Ascending aorta (tissue), 2 donors: ENCODE measurements at regions not wholly inside any gene's neighbourhood (a gene's known extent, or its start where the extent isn't known, plus 50 kb on each side); places are given as distances from the start of the nearest gene placed in this dataset.

Source experiments
- DNase-seq, 2 donors: peaks; one replicate each; pipeline ENCODE4 v3.0.0-alpha.2; 2019; ENCODE audit warnings: low spot score in 2 of 2
- H3K27ac ChIP-seq, 2 donors: fragments of 200-600 bp; sonication (generic); one replicate each; pipeline ENCODE4 v1.5.1; 2016 to 2017; ENCODE audit warnings: mild to moderate bottlenecking in 1 of 2
- H3K27me3 ChIP-seq: fragments of 200-600 bp; sonication (generic); one replicate; pipeline ENCODE4 v1.5.1; 2017
- H3K36me3 ChIP-seq, 2 donors: fragments of 200-600 bp; sonication (generic); one replicate each; pipeline ENCODE4 v1.5.1; 2016
- H3K4me1 ChIP-seq, 2 donors: fragments of 200-600 bp; sonication (generic); one replicate each; pipeline ENCODE4 v1.5.1; 2016 to 2017; ENCODE audit warnings: mild to moderate bottlenecking in 1 of 2
- H3K4me3 ChIP-seq, 2 donors: fragments of 200-600 bp; sonication (generic); one replicate each; pipeline ENCODE4 v1.5.1; 2016 to 2017; ENCODE audit warnings: mild to moderate bottlenecking in 1 of 2
- H3K9me3 ChIP-seq, 2 donors: fragments of 200-600 bp; sonication (generic); one replicate each; pipeline ENCODE4 v1.5.1; 2016
- intact Hi-C: fragments of 100-400 bp; cut with DNase I; formaldehyde crosslinking; loops from one replicate; pipeline ENCODE4 v1.15.1; 2023
- TF ChIP-seq, protein P1 (sequence below), 3 experiments: fragments of 200-600 bp in 2 of 3; fragments of 450-650 bp in 1 of 3; sonication (generic) in 2 of 3; IDR thresholded peaks; one replicate each; pipeline ENCODE4 v1.5.1; 2016 to 2019; ENCODE audit warnings: antibody characterized with exemption in 3 of 3, mild to moderate bottlenecking in 1 of 3, moderate library complexity in 1 of 3

DNA sequence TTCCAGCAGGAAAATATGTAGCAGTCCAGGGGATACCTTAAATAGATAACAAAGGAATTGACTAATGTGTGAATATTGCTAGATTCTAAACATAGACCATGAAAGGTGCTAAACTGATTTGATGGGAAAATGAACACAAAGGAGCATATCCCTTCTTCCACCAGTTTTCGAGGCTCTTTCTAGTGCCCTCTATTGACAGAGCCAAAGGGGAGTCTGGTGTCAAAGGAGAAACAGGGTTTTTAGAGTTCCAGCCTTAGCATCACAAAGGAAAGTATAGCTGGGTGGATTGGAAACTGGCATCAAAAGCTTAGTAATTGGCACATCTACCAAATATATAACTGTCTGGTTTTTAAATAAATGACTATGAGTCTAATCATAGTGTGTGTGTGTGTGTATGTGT is 636.8 kb downstream of the ETV1 start:
- no peaks in the 10 kb centered on the region for H3K27me3 ChIP-seq
- H3K4me3 ChIP-seq, result no peak overlapping the region
- H3K4me1 ChIP-seq, result no peaks in the 10 kb centered on the region
- no peak for DNase-seq
- no peaks in the 10 kb centered on the region for H3K36me3 ChIP-seq
- no peak overlapping the region for H3K27ac ChIP-seq
- intact Hi-C loops, result no loop called here
- TF ChIP-seq, protein P1, sequence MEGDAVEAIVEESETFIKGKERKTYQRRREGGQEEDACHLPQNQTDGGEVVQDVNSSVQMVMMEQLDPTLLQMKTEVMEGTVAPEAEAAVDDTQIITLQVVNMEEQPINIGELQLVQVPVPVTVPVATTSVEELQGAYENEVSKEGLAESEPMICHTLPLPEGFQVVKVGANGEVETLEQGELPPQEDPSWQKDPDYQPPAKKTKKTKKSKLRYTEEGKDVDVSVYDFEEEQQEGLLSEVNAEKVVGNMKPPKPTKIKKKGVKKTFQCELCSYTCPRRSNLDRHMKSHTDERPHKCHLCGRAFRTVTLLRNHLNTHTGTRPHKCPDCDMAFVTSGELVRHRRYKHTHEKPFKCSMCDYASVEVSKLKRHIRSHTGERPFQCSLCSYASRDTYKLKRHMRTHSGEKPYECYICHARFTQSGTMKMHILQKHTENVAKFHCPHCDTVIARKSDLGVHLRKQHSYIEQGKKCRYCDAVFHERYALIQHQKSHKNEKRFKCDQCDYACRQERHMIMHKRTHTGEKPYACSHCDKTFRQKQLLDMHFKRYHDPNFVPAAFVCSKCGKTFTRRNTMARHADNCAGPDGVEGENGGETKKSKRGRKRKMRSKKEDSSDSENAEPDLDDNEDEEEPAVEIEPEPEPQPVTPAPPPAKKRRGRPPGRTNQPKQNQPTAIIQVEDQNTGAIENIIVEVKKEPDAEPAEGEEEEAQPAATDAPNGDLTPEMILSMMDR (IDR thresholded peaks at IDR 0.05), result no peak
- H3K9me3 ChIP-seq, result no peaks in the 10 kb centered on the region

DNA sequence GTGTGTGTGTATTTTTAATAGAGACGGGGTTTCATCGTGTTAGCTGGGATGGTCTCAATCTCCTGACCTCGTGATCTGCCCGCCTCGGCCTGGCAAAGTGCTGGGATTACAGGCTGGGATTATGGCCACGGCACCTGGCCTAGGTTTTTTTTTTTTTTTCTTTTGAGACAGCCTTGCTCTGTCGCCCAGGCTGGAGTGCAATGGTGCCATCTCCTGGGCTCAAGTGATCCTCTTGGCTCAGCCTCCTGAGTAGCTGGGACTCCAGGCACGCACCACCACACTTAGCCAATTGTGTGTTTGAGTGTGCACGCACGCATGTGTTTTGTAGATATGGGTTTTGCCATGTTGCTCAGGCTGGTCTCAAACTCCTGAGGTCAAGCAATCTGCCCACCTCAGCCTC is 629.8 kb downstream of the ETV1 start:
- no peak for DNase-seq
- Histone ChIP-seq H3K4me1 (no peaks in the 10 kb centered on the region), H3K4me3 (no peak overlapping the region), H3K9me3 (no peaks in the 10 kb centered on the region), H3K36me3 (no peaks in the 10 kb centered on the region), H3K27me3 (no peaks in the 10 kb centered on the region), H3K27ac (no peak overlapping the region)
- intact Hi-C loops, result no loop called here
- TF ChIP-seq, protein P1 (IDR thresholded peaks at IDR 0.05), result no peak

DNA sequence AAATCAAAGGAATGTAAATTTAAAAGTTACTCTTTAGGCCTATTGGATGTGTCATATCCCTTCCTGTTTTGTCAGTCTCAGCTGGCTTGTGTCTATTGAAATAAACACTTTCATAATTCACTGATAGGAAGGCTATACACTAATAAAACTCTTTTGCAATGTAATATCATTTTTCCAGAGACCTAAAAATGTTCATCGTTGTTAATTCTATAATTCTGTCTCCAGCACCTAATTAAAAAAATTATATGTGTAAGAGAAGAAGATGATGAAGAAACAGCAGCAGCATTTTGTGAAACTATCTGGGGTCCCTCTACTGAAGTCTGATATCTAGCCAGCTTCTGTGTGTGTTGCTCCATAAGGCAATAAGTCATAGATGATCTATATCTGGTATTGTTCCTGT is 602.7 kb downstream of the ETV1 start:
- no peaks in the 10 kb centered on the region for H3K27me3 ChIP-seq
- H3K9me3 ChIP-seq, result no peaks in the 10 kb centered on the region
- H3K27ac ChIP-seq, result no peak overlapping the region
- no peak overlapping the region for H3K4me3 ChIP-seq
- no peaks in the 10 kb centered on the region for H3K36me3 ChIP-seq
- intact Hi-C loops, result no loop called here
- TF ChIP-seq, protein P1 (IDR thresholded peaks at IDR 0.05), result no peak
- DNase-seq, result no peak
- no peaks in the 10 kb centered on the region for H3K4me1 ChIP-seq

DNA sequence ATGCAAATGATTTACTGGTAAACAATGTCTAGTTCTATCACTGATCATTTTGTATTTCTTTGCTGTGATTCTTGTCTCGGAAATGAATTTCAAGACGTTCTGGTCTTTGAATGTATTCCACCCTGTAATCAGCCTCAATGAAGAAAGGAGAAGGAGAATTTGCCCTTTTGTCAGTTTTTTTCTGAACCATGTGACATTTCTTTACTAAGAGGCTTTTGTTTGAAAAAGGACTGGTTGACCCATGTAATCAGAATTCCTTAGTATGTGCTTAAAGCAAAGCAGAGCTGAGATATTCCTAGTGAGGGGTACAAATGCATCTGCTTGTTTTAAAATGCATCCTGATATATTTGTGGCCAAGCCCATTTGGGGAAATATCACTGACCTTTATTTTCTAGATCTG is 581.6 kb downstream of the ETV1 start:
- intact Hi-C loops, result no loop called here
- H3K4me3 ChIP-seq, result no peak overlapping the region
- H3K36me3 ChIP-seq, result no peaks in the 10 kb centered on the region
- H3K27me3 ChIP-seq, result no peaks in the 10 kb centered on the region
- no peak overlapping the region for H3K27ac ChIP-seq
- no peak for DNase-seq
- H3K9me3 ChIP-seq, result no peaks in the 10 kb centered on the region
- TF ChIP-seq, protein P1 (IDR thresholded peaks at IDR 0.05), result no peak
- H3K4me1 ChIP-seq, result no peaks in the 10 kb centered on the region

DNA sequence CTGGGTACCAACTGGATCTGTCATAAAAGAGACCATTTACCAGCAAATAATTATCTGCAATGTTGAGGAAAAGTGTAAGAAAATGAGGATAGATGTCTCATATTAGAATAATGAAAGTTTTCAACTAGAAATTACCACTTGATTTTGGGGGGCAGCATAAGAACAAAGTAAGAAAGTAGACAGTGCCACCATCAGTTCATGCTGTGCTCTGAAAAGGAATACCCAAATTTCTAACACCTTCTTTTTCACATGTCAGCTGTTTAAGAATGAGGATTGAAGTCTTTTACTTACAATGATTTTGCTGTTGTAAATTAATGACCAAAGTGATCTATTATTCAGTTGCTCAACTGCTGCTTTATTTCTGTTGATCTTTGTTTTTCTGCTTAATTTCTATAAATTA is 578.3 kb downstream of the ETV1 start:
- TF ChIP-seq, protein P1 (IDR thresholded peaks at IDR 0.05), result no peak
- intact Hi-C loops, result no loop called here
- Histone ChIP-seq H3K4me1 (no peaks in the 10 kb centered on the region), H3K36me3 (no peaks in the 10 kb centered on the region), H3K27ac (no peak overlapping the region), H3K27me3 (no peaks in the 10 kb centered on the region), H3K9me3 (no peaks in the 10 kb centered on the region), H3K4me3 (no peak overlapping the region)
- DNase-seq, result no peak

DNA sequence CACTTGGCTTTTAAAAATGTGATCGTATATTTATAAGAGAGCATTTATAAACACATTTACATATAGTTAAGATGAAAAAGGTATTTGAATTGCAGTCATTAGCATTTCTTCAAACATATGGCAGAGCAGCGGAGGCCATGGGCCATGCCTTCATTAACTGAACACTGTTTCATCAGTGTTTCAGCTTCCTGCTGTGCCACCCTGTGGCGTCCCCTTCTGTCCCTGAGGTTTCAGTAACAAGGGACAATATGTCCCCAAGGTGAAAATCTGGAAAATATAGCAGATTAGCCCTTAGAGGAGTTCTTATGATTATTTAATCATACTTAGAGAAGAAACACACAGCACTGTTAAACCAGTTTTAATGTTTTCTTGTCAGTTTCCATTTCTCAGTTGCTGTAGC is 577.8 kb downstream of the ETV1 start:
- H3K4me1 ChIP-seq, result no peaks in the 10 kb centered on the region
- H3K27ac ChIP-seq, result no peak overlapping the region
- no peak for DNase-seq
- H3K36me3 ChIP-seq, result no peaks in the 10 kb centered on the region
- intact Hi-C loops, result no loop called here
- H3K4me3 ChIP-seq, result no peak overlapping the region
- no peaks in the 10 kb centered on the region for H3K27me3 ChIP-seq
- TF ChIP-seq, protein P1 (IDR thresholded peaks at IDR 0.05), result no peak
- no peaks in the 10 kb centered on the region for H3K9me3 ChIP-seq
